SW480 (cell line): ENCODE measurements at regions not wholly inside any gene's neighbourhood (a gene's known extent, or its start where the extent isn't known, plus 50 kb on each side); places are given as distances from the start of the nearest gene placed in this dataset.

Source experiments
- DNase-seq: peaks from one replicate; pipeline ENCODE4 v3.0.0-alpha.2; 2016; ENCODE audit warnings: low spot score

GRCh38 chr16:54475019-54475601, 188.5 kb upstream of the IRX3 start:
- no peak for DNase-seq

GRCh38 chr16:54473226-54473993, 186.8 kb upstream of the IRX3 start:
- DNase-seq, result no peak

GRCh38 chr16:54467398-54467797, 180.8 kb upstream of the IRX3 start:
- no peak for DNase-seq

- DNase-seq, result no peak
These were observed 179.6 kb upstream of the IRX3 start for GRCh38 chr16:54466233-54466632.

- DNase-seq, result no peak
These were observed 178.5 kb upstream of the IRX3 start for GRCh38 chr16:54465063-54465462.

- no peak for DNase-seq
These were observed 176.2 kb upstream of the IRX3 start for GRCh38 chr16:54462771-54463170.

- DNase-seq, result no peak
These were observed 175.6 kb upstream of the IRX3 start for GRCh38 chr16:54462151-54462651.

GRCh38 chr16:54460263-54460860, 173.8 kb upstream of the IRX3 start:
- DNase-seq, result no peak

- no peak for DNase-seq
These were observed 173.1 kb upstream of the IRX3 start for GRCh38 chr16:54459509-54460262.

- DNase-seq, result no peak
These were observed 172.3 kb upstream of the IRX3 start for GRCh38 chr16:54458923-54459322.

- DNase-seq, result no peak
These were observed 169.7 kb upstream of the IRX3 start for GRCh38 chr16:54456291-54456690.

- DNase-seq, result no peak
These were observed 168.6 kb upstream of the IRX3 start for GRCh38 chr16:54455030-54455725.

GRCh38 chr16:54454616-54455015, 168.0 kb upstream of the IRX3 start:
- no peak for DNase-seq

- no peak for DNase-seq
These were observed 167.3 kb upstream of the IRX3 start for GRCh38 chr16:54453871-54454270.

- peak; percentile 16 for DNase-seq
These were observed 161.2 kb upstream of the IRX3 start for GRCh38 chr16:54447576-54448440.

GRCh38 chr16:54446639-54447038, 160.1 kb upstream of the IRX3 start:
- DNase-seq, result no peak

- no peak for DNase-seq
These were observed 158.4 kb upstream of the IRX3 start for GRCh38 chr16:54444851-54445458.

GRCh38 chr16:54443839-54444238, 157.3 kb upstream of the IRX3 start:
- DNase-seq, result no peak

GRCh38 chr16:54443352-54443751, 156.8 kb upstream of the IRX3 start:
- DNase-seq, result no peak

- no peak for DNase-seq
These were observed 156.3 kb upstream of the IRX3 start for GRCh38 chr16:54442864-54443263.

GRCh38 chr16:54438469-54438868, 151.9 kb upstream of the IRX3 start:
- DNase-seq, result no peak
